HG02571 (cell line): ENCODE measurements at regions not wholly inside any gene's neighbourhood (a gene's known extent, or its start where the extent isn't known, plus 50 kb on each side); places are given as distances from the start of the nearest gene placed in this dataset.
"Not testable (repeated sequence)": the region's sequence is repeated elsewhere in the genome, so short reads cannot be mapped to it uniquely, and the experiment has no call there.

Experiments
- ATAC-seq: cut with Tn5 transposase; IDR thresholded peaks from one replicate; pipeline ENCODE4 v1.9.1; 2021; ENCODE audit warnings: mild to moderate bottlenecking, moderate library complexity; ENCODE audit not compliant: unreplicated experiment

DNA sequence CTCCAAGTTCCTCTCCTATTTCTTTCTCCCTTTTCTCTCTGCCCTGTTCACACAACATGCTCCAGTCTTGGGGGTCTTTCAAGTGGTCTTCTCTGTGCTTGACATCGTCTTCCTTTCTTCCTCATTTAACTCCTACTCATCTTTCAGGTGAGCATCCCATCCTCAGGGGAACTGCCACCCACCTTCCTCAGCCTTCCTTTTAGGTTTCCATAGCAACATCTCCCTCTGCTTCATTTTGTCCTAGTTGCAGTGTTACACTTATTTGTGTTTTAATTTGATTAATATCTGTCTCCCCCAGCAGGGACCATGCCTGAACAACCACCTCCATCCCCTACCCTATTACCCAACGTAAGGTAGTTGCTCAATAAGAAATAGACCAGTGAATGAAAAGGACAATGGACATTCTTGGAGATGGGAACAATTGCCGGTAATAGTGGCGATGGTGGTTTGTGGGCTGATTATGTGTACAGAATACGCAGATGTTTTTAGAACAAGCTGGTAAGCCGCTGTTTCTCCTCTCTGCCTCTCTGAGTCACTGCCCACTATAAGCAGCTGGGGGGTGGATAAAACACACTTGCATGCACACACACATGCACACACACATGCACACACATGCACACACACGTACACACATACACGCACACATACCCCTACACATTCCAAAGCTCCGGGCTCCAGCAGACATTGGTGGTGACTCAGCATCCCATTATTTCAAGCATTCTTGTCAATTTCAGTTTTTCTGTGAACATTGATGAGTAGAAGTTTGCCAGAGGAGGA is 251.6 kb downstream of the GATA3 start:
- no peak for ATAC-seq

DNA sequence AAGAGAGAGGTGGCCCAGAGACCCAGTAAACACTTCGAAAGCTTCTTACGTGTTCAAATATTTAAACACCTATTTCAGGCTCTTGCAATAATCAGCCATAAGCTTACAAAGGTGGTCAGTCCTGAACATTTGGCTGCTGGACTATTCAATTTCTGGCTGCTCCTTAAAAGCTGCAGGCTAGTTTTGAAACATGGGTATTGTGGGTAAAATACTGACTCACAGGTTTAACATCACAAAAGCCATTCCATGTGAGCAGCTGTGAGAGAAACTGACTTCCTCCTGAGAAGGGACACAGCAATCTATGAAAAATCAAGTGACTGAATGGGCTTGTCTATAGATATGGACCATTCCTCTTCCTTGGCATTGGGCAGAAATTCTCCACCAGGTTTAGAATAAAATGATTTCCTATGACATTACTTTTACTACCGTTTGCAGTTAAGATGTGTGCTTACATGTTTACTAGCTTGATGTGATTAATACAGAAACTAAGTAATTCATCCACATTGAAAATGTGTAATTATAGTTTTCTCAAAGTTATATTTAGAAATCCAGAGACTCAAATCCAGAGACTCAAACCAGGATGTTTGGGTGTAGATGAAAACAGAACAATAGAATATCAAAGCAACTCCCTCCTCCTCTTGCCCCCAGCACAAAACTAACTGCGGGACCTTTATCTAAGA is 252.3 kb downstream of the GATA3 start:
- ATAC-seq: no peak

- ATAC-seq: no peak
Observed at GRCh38 chr10:8310930-8311329, 256.4 kb downstream of the GATA3 start.

- no peak for ATAC-seq
Observed at GRCh38 chr10:8311526-8312070, 257.1 kb downstream of the GATA3 start.

GRCh38 chr10:8312079-8312478 is 257.6 kb downstream of the GATA3 start:
- ATAC-seq: no peak

DNA sequence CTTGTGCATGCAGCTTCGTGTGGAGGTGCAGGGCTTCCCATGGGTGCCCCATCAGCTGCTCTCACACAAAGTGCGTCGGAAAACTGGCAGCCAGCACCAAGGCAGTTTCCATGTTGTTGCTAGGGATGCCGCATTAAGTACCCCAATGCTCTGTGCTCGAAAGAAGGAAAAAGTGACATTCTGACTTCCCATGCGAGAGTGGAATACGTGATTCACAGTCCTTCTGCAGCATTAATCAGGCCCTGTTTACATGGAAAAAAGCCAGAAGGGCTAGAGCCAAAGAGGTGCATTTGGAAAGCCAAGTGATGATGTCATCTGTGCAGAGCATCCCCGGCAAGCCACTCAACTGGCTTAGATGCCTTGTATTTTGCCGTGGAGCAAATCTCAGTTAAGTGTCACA is 258.3 kb downstream of the GATA3 start:
- ATAC-seq: no peak

GRCh38 chr10:8314486-8314885 is 260.0 kb downstream of the GATA3 start:
- no peak for ATAC-seq

GRCh38 chr10:8315619-8316021 is 261.1 kb downstream of the GATA3 start:
- no peak for ATAC-seq

DNA sequence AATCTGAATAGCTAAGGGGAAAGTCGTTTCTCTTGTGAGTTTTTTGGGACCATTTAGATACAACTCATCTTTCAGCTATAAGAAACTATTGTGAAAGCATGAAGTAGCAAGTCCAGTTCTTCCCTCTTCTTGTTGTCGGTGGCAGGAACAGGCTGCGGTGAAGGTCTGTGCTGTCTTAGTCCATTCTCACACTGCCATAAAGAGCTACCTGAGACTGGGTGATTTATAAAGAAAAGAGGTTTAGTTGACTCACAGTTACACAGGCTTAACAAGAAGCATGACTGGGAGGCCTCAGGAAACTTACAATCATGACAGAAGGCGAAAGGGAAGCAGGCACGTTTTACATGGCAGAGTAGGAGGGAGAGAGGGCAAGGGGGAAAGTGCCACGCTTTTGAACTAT is 261.8 kb downstream of the GATA3 start:
- ATAC-seq: no peak

DNA sequence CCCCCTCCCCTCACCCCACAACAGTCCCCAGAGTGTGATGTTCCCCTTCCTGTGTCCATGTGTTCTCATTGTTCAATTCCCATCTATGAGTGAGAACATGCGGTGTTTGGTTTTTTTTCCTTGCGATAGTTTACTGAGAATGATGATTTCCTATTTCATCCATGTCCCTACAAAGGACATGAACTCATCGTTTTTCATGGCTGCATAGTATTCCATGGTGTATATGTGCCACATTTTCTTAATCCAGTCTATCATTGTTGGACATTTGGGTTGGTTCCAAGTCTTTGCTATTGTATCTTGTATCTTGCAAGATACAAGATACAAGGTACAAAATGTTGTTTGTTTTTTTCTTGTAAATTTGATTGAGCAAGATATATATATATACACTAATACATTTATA is 263.9 kb downstream of the GATA3 start:
- ATAC-seq: not testable (repeated sequence)

- ATAC-seq: no peak
Observed at GRCh38 chr10:8318956-8319355, 264.5 kb downstream of the GATA3 start.

DNA sequence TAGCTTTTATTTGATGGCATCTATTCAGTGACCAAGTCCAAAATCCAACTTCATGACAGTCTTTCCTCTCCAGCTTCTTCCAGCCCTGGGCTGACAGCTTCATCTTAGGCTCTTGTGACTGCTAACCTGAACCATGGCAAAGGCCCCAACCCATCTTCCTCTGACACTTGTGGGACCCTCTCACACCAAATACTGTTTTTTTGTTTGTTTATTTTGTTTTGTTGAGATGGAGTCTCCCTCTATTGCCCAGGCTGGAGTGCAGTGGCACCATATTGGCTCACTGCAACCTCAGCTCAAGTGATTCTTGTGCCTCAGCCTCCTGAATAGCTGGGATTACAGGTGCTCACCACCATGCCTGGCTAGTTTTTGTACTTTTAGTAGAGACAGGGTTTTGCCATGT is 265.2 kb downstream of the GATA3 start:
- no peak for ATAC-seq

DNA sequence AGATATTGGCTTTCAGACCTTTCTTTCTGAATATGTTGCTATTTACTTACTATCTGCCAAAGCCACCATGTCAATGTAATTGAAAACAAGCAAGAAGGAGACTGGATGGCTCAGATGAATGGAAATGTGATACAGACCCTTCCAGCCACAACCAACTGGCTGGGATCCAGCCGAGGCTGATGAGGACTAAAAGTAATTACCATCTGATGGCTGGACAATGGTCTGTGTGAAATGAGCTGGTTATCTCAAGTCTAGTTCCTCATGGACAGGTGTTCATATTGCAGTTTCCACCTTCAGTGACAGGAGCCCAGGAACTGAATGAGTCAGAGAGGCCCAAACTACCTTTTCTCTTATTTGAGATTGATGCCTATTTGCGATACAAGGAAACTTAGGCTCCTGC is 267.5 kb downstream of the GATA3 start:
- no peak for ATAC-seq

DNA sequence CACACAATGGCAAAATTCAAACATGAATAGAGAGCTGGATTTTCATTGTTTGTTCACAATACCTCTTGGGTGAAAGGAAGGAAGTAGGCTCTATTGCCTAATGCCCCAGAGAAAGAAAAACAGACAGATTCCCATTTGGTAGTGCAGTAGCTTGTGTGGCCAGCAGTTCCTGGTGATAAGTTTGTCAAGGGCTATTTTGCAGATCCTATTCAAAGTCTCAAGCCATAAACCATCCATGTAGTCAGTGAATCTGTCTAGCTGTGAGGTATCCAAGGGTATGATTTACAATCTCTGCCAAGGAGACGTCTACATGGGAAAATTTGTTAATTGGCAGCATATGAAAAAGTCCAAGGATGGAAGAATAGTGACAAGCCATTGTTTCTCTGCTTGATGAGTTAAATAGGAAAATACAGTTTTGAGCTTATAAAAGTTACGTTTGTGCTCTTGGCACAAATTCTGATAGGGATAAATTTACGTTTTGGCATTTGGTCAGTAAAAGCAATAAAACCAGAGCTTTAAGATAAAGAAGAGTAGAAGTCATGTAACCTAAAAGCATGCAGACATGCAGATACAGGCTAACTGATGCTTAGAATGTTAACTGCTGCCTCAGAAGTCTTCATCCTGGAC is 269.1 kb downstream of the GATA3 start:
- ATAC-seq: no peak

DNA sequence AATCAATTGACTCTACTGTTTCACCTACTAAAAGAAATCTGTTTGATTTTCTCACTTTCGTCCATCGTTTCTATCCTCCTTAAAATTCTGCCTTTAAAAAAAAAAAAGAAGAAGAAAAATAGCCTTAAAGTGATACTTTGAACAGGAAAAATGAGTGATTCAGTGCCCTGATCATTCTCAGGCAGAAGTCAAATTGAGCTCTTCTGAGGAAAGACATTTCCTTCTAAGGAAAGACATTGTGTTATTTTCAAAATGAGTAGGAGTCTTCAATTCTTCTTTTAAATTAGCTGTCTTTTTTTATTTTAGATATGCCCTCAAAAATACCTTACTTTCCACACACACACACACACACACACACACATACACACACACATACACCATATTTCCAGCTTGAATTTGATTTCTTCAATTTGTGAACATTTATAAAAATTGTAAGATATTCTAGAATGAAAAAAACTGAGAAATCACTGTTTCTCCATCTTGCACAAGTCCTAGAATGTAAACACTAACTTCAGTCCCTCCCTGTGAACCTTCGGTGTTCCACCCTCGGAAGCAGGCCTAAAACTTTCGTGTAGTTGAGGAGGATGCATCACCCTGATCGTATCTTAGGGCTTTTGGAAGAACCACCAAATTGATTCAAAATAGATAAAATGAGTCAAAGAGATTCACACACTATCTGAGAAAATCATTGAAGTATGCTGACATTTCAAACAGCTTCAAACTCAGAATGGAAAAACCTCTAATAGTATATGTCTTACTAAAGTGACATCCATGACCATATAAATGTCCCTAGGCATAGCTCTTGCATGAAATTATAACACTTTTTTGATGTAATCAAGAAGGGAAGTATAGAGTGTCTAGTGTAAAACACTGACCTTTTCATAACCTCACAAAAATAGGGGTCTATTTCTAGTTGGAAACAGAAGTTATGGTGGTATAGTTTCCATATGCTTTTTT is 270.8 kb downstream of the GATA3 start:
- no peak for ATAC-seq

- no peak for ATAC-seq
Observed at GRCh38 chr10:8326396-8327139, 272.1 kb downstream of the GATA3 start.

DNA sequence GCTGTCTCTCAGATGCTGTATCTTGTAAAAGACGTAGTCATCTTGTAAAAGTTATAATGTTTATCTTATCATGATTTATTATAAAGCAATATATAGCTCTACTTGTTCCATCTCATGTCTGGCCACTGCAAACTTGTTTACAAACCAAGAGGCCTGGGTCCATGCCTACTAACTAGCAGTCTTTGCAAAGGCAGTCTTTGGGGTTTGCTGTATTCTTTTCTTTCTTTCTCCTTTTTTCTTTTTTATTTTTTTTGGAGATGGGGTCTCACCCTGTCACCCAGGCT is 272.6 kb downstream of the GATA3 start:
- ATAC-seq: no peak

GRCh38 chr10:8331387-8331786 is 276.9 kb downstream of the GATA3 start:
- ATAC-seq: no peak

- ATAC-seq: no peak
Observed at GRCh38 chr10:8331896-8332729, 277.6 kb downstream of the GATA3 start.
